Hepatocyte (in vitro differentiated cells): ENCODE measurements at regions not wholly inside any gene's neighbourhood (a gene's known extent, or its start where the extent isn't known, plus 50 kb on each side); places are given as distances from the start of the nearest gene placed in this dataset.

Experiments
- DNase-seq: peaks from one replicate; pipeline ENCODE4 v3.0.0-alpha.2; 2016; ENCODE audit warnings: low spot score
- H2AFZ ChIP-seq: fragments of 200-600 bp; sonication (generic); 2 replicates; pipeline ENCODE4 v1.6.0; 2016; ENCODE audit warnings: antibody characterized with exemption, mild to moderate bottlenecking
- H3K27ac ChIP-seq: fragments of 200-600 bp; sonication (generic); 2 replicates; pipeline ENCODE4 v1.5.1; 2016; ENCODE audit warnings: mild to moderate bottlenecking
- H3K27me3 ChIP-seq: fragments of 200-600 bp; sonication (generic); 2 replicates; pipeline ENCODE4 v1.6.1; 2016
- H3K36me3 ChIP-seq: fragments of 200-600 bp; sonication (generic); replicated peaks from 2 replicates; pipeline ENCODE4 v1.5.1; 2016; ENCODE audit warnings: low read depth; ENCODE audit not compliant: insufficient read depth
- H3K4me1 ChIP-seq: fragments of 200-600 bp; sonication (generic); 2 replicates; pipeline ENCODE4 v1.5.1; 2016; ENCODE audit warnings: mild to moderate bottlenecking, moderate library complexity; ENCODE audit not compliant: insufficient read depth
- H3K4me2 ChIP-seq: fragments of 200-600 bp; sonication (generic); 2 replicates; pipeline ENCODE4 v1.6.0; 2016
- H3K4me3 ChIP-seq: fragments of 200-600 bp; sonication (generic); 2 replicates; pipeline ENCODE4 v1.5.1; 2016; ENCODE audit warnings: mild to moderate bottlenecking
- H3K79me2 ChIP-seq: fragments of 200-600 bp; sonication (generic); 2 replicates; pipeline ENCODE4 v1.6.0; 2017; ENCODE audit warnings: mild to moderate bottlenecking
- H3K9me2 ChIP-seq: fragments of 200-600 bp; sonication (generic); replicated peaks from 2 replicates; pipeline ENCODE4 v1.6.0; 2017; ENCODE audit warnings: mild to moderate bottlenecking; ENCODE audit not compliant: insufficient read depth
- H3K9me3 ChIP-seq: fragments of 200-600 bp; sonication (generic); 2 replicates; pipeline ENCODE4 v1.5.1; 2016; ENCODE audit warnings: low read depth, mild to moderate bottlenecking
- H4K20me1 ChIP-seq: fragments of 200-600 bp; sonication (generic); 2 replicates; pipeline ENCODE4 v1.6.0; 2016; ENCODE audit warnings: mild to moderate bottlenecking; ENCODE audit not compliant: insufficient read depth, poor library complexity, severe bottlenecking
- EZH2 ChIP-seq: fragments of 200-600 bp; sonication (generic); IDR thresholded peaks from 2 replicates; pipeline ENCODE4 v1.6.1; 2016; ENCODE audit warnings: antibody characterized with exemption, mild to moderate bottlenecking, borderline replicate concordance
- EZH2phosphoT487 ChIP-seq: fragments of 200-600 bp; sonication (generic); IDR thresholded peaks from one replicate; pipeline ENCODE4 v1.6.1; 2018; ENCODE audit warnings: antibody characterized with exemption, mild to moderate bottlenecking, low read depth, moderate library complexity; ENCODE audit not compliant: unreplicated experiment, severe bottlenecking
- WGBS: methylation state at CpG from one replicate; pipeline ENCODE4 v1.1.6; 2016; ENCODE audit warnings: low lambda C conversion rate; ENCODE audit errors: missing lambda C conversion rate; 5-methylcytosine and 5-hydroxymethylcytosine counted together
- TF ChIP-seq, protein P1 (sequence below): fragments of 200-600 bp; sonication (generic); IDR thresholded peaks from 2 replicates; pipeline ENCODE4 v1.5.1; 2016; ENCODE audit warnings: antibody characterized with exemption, mild to moderate bottlenecking; ENCODE audit not compliant: poor library complexity

DNA sequence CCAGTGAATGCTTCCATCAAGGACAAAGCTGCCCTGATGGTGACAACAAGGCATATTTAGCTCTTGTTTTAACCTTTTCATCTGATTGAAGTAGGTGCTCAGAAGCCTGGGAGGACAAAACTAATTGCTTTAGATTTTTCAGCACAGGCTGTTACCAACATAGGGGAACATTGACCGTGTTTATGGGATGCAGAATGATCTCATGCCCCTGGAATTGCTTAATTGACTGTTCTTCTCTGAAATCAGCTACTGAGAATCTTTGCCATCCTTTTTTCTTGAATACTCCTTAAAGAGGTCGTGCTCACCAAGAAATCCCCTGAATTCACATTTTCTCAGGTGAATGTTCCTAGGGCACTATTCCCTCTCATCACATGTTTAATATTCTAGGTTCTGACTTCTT, 95.9 kb upstream of the CCDC190 start:
- no peak for TF ChIP-seq EZH2
- TF ChIP-seq EZH2phosphoT487: no peak
- TF ChIP-seq, protein P1, sequence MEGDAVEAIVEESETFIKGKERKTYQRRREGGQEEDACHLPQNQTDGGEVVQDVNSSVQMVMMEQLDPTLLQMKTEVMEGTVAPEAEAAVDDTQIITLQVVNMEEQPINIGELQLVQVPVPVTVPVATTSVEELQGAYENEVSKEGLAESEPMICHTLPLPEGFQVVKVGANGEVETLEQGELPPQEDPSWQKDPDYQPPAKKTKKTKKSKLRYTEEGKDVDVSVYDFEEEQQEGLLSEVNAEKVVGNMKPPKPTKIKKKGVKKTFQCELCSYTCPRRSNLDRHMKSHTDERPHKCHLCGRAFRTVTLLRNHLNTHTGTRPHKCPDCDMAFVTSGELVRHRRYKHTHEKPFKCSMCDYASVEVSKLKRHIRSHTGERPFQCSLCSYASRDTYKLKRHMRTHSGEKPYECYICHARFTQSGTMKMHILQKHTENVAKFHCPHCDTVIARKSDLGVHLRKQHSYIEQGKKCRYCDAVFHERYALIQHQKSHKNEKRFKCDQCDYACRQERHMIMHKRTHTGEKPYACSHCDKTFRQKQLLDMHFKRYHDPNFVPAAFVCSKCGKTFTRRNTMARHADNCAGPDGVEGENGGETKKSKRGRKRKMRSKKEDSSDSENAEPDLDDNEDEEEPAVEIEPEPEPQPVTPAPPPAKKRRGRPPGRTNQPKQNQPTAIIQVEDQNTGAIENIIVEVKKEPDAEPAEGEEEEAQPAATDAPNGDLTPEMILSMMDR: no peak
- 41% methylated on average over 2 of the region's 2 CpGs for WGBS
- Histone ChIP-seq H2AFZ (no peak overlapping the region), H3K4me3 (no peak overlapping the region), H3K9me2 (no peaks in the 10 kb centered on the region), H4K20me1 (no peaks in the 10 kb centered on the region), H3K36me3 (no peaks in the 10 kb centered on the region), H3K27me3 (no peaks in the 10 kb centered on the region), H3K79me2 (no peaks in the 10 kb centered on the region), H3K27ac (no peak overlapping the region), H3K4me1 (no peaks in the 10 kb centered on the region), H3K4me2 (no peak overlapping the region), H3K9me3 (no peaks in the 10 kb centered on the region)
- DNase-seq: no peak

DNA sequence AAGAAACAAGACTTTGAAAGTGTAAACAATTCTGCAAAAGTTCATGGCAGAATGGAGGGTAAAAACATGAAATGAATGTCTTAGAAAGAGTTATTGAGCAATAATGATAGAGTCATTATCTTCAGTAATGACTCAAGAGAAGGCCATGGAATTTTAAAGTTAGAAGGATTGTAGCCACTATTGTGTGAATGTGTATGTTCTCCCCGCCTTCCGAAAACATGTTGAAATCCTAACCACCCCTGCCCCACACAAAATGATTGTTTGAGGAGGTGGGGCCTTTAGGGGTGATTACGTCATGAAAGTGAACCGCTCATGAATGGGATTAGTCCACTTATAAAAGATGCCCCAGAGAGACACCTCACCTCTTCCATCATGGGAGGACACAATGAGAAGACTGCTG, 93.8 kb upstream of the CCDC190 start:
- H3K27ac ChIP-seq: no peak overlapping the region
- 88% methylated on average over 4 of the region's 4 CpGs for WGBS
- DNase-seq: no peak
- H3K9me2 ChIP-seq: no peaks in the 10 kb centered on the region
- H2AFZ ChIP-seq: no peak overlapping the region
- no peaks in the 10 kb centered on the region for H3K79me2 ChIP-seq
- no peaks in the 10 kb centered on the region for H3K27me3 ChIP-seq
- TF ChIP-seq, protein P1: no peak
- TF ChIP-seq EZH2 (no peak), EZH2phosphoT487 (no peak)
- H3K9me3 ChIP-seq: no peaks in the 10 kb centered on the region
- no peak overlapping the region for H3K4me2 ChIP-seq
- H3K4me3 ChIP-seq: no peak overlapping the region
- no peaks in the 10 kb centered on the region for H3K36me3 ChIP-seq
- H3K4me1 ChIP-seq: no peaks in the 10 kb centered on the region
- H4K20me1 ChIP-seq: no peaks in the 10 kb centered on the region

DNA sequence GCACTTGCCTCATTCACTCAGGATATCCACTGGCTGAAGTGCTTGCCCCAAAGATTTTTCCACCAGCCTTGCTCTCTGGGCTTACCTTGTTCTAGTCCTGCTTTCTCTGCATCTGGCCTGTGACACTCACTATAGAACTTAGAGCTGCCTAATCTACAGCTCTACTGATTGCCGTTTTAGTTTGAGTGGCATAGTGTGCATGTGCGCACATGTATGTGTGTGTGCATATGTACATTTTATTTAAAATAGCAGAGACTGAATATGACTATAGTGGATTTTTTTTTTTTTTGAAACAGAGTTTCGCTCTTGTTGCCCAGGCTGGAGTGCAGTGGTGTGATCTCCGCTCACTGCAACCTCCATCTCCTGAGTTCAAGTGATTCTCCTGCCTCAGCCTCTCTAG, 92.0 kb upstream of the CCDC190 start:
- Histone ChIP-seq H3K9me3 (no peaks in the 10 kb centered on the region), H4K20me1 (no peaks in the 10 kb centered on the region), H3K79me2 (no peaks in the 10 kb centered on the region), H3K4me2 (no peak overlapping the region), H3K27ac (no peak overlapping the region), H3K27me3 (no peaks in the 10 kb centered on the region), H3K9me2 (no peaks in the 10 kb centered on the region), H3K4me1 (no peaks in the 10 kb centered on the region), H2AFZ (no peak overlapping the region), H3K4me3 (no peak overlapping the region), H3K36me3 (no peaks in the 10 kb centered on the region)
- WGBS: 84% methylated on average over 4 of the region's 4 CpGs
- DNase-seq: no peak
- no peak for TF ChIP-seq EZH2phosphoT487
- TF ChIP-seq EZH2: no peak

DNA sequence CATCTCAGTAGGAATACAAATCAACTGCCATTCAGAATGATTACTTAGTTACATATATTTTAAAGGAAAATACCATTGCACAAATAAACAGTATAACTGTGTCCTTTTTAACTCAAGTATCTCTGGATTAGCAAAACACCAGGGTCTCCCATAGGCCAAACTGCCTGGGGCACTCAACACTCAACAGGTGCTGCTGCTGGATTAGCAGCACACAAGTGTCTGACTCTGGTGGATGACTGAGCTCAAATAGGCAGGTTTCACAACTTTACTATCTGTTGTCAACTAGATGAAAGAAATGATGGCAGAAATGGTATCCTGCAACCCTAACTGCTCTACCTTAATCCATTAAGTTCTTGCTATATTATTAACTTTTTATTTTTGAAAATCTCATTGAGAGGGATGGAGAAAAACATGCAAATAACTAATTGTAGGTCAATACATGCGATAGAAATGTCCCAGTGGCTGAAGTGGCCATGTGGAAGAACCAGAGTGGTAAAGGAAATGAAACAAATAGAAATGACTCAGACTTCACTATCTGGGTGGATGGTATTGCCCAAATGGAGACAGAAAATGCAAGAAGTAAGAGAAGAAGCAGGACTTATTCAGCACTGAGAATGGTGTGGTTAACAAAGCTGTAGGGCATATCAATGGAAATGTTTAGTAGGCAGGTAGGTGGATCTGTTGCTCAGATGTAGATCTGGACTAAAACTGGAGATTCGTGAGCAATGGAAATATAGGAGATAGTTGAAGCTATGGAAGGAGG, 90.8 kb upstream of the CCDC190 start:
- no peak overlapping the region for H2AFZ ChIP-seq
- H3K27me3 ChIP-seq: no peaks in the 10 kb centered on the region
- H3K36me3 ChIP-seq: no peaks in the 10 kb centered on the region
- H3K4me3 ChIP-seq: no peak overlapping the region
- no peaks in the 10 kb centered on the region for H3K9me3 ChIP-seq
- 93% methylated on average over 2 of the region's 2 CpGs for WGBS
- H3K4me1 ChIP-seq: no peaks in the 10 kb centered on the region
- H3K79me2 ChIP-seq: no peaks in the 10 kb centered on the region
- H3K9me2 ChIP-seq: no peaks in the 10 kb centered on the region
- DNase-seq: no peak
- no peak for TF ChIP-seq EZH2phosphoT487
- TF ChIP-seq, protein P1: no peak
- no peak for TF ChIP-seq EZH2
- no peaks in the 10 kb centered on the region for H4K20me1 ChIP-seq
- H3K4me2 ChIP-seq: no peak overlapping the region
- no peak overlapping the region for H3K27ac ChIP-seq
